Parathyroid adenoma (tissue), 2 donors: ENCODE measurements at regions not wholly inside any gene's neighbourhood (a gene's known extent, or its start where the extent isn't known, plus 50 kb on each side); places are given as distances from the start of the nearest gene placed in this dataset.

Source experiments
- H2AFZ ChIP-seq: fragments of 300-600 bp; sonication (generic); one replicate; pipeline ENCODE4 v1.7.0; 2017; ENCODE audit warnings: antibody characterized with exemption, mild to moderate bottlenecking
- H3K27ac ChIP-seq: fragments of 300-600 bp; sonication (generic); one replicate; pipeline ENCODE4 v1.7.0; 2017
- H3K27me3 ChIP-seq: fragments of 300-600 bp; sonication (generic); one replicate; pipeline ENCODE4 v1.7.0; 2017; ENCODE audit warnings: low read length; ENCODE audit not compliant: control insufficient read depth, insufficient read depth
- H3K36me3 ChIP-seq: fragments of 300-600 bp; sonication (generic); one replicate; pipeline ENCODE4 v1.7.0; 2017; ENCODE audit warnings: low read length; ENCODE audit not compliant: control insufficient read depth, insufficient read depth
- H3K4me1 ChIP-seq: fragments of 300-600 bp; sonication (generic); one replicate; pipeline ENCODE4 v1.7.0; 2017; ENCODE audit warnings: control low read depth
- H3K4me2 ChIP-seq: fragments of 300-600 bp; sonication (generic); one replicate; pipeline ENCODE4 v1.7.0; 2017; ENCODE audit warnings: low read length
- H3K4me3 ChIP-seq: fragments of 300-600 bp; sonication (generic); one replicate; pipeline ENCODE4 v1.7.0; 2017; ENCODE audit warnings: low read depth, low read length
- H3K79me2 ChIP-seq: fragments of 300-600 bp; sonication (generic); one replicate; pipeline ENCODE4 v1.7.0; 2017; ENCODE audit warnings: control low read depth
- H3K9ac ChIP-seq: fragments of 300-600 bp; sonication (generic); one replicate; pipeline ENCODE4 v1.7.0; 2017; ENCODE audit warnings: mild to moderate bottlenecking
- H3K9me3 ChIP-seq: fragments of 300-600 bp; sonication (generic); one replicate; pipeline ENCODE4 v1.7.0; 2017; ENCODE audit warnings: low read length; ENCODE audit not compliant: control insufficient read depth
- TF ChIP-seq, protein P1 (sequence below): fragments of 300-600 bp; sonication (generic); IDR thresholded peaks from one replicate; pipeline ENCODE4 v1.7.0; 2017; ENCODE audit warnings: antibody characterized with exemption, mild to moderate bottlenecking
- donor health status: primary hyperparathyroidism.

DNA sequence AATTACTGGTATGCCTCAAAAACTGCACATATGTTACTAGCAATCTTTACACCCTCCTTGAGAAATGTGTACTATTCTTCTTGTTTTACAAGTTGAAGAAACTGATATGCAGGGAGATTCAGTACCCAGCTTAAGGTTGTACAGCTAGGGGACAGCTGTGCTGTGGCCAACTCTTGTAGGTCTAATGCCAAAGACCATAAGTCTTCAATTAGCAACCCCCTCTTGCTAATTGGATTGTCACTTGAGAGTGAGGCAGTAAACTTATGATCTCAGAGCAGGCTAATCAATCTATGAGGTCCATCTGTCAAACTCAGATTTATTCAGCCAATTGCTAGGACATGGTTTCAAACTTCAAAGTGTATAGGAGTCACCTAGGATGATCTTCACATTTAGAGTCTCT lies 492.0 kb upstream of the USP24 start:
- no peak overlapping the region for H2AFZ ChIP-seq
- TF ChIP-seq, protein P1, sequence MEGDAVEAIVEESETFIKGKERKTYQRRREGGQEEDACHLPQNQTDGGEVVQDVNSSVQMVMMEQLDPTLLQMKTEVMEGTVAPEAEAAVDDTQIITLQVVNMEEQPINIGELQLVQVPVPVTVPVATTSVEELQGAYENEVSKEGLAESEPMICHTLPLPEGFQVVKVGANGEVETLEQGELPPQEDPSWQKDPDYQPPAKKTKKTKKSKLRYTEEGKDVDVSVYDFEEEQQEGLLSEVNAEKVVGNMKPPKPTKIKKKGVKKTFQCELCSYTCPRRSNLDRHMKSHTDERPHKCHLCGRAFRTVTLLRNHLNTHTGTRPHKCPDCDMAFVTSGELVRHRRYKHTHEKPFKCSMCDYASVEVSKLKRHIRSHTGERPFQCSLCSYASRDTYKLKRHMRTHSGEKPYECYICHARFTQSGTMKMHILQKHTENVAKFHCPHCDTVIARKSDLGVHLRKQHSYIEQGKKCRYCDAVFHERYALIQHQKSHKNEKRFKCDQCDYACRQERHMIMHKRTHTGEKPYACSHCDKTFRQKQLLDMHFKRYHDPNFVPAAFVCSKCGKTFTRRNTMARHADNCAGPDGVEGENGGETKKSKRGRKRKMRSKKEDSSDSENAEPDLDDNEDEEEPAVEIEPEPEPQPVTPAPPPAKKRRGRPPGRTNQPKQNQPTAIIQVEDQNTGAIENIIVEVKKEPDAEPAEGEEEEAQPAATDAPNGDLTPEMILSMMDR = no peak
- H3K79me2 ChIP-seq = no peaks in the 10 kb centered on the region
- no peaks in the 10 kb centered on the region for H3K27me3 ChIP-seq
- no peaks in the 10 kb centered on the region for H3K36me3 ChIP-seq
- no peak overlapping the region for H3K4me3 ChIP-seq
- no peaks in the 10 kb centered on the region for H3K4me1 ChIP-seq
- H3K9ac ChIP-seq = no peak overlapping the region
- no peak overlapping the region for H3K27ac ChIP-seq
- no peaks in the 10 kb centered on the region for H3K9me3 ChIP-seq
- no peak overlapping the region for H3K4me2 ChIP-seq

DNA sequence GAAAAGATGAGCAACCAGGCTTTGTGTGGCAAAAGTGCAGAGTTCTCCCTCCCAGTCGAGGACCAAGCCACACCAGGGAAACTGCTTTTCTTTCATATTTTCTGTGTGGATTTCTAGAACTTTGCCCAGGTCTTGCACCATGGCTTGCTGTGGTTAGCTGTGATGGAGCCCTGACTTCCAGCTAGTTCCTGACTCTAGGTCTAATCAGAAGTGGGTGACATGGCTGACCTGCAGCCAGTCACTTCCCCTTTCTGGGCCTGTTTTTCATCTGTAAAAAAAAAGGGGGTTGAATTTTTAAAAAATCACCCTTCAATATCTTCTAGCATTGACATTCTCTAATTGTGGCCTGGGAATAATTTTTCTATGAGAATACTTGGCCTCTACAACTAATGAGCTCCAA lies 491.2 kb upstream of the USP24 start:
- H3K4me3 ChIP-seq = no peak overlapping the region
- no peaks in the 10 kb centered on the region for H3K9me3 ChIP-seq
- no peaks in the 10 kb centered on the region for H3K79me2 ChIP-seq
- TF ChIP-seq, protein P1 = no peak
- no peak overlapping the region for H3K27ac ChIP-seq
- no peak overlapping the region for H2AFZ ChIP-seq
- no peak overlapping the region for H3K4me2 ChIP-seq
- no peaks in the 10 kb centered on the region for H3K4me1 ChIP-seq
- H3K27me3 ChIP-seq = no peaks in the 10 kb centered on the region
- no peaks in the 10 kb centered on the region for H3K36me3 ChIP-seq
- H3K9ac ChIP-seq = no peak overlapping the region

DNA sequence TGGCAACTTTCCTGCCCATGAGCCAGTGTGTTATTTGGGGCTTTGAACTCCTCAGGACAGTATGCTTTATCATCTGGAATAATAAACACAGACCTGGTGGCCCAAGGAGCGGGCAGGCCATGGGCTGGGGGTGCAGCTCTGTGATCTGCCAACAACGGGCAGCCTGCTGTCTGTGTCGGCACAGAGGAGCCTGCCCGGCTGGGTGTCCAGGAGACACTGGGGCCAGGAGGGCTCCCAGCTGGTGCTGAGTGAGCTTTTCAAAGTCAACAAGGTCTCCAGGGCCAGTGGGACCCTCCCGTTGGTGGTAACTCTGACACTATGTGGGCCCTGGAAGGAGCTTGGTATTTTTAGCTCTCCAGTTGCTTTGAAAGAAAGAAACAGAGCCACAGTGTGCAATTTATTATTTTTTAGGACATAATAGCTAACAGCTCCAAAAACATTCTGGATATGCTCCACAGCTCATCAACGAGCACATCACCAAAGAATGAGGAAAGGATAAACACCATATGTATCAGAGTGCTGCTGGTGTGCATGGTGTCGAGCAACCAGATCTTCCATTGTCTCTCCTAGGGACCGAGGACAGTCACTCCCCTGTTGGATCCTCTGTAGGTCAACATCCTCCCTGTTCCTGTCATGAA lies 488.7 kb upstream of the USP24 start:
- TF ChIP-seq, protein P1 = no peak
- Histone ChIP-seq H3K79me2 (no peaks in the 10 kb centered on the region), H3K4me3 (no peak overlapping the region), H3K9ac (no peak overlapping the region), H3K27ac (no peak overlapping the region), H3K4me1 (no peaks in the 10 kb centered on the region), H2AFZ (no peak overlapping the region), H3K36me3 (no peaks in the 10 kb centered on the region), H3K9me3 (no peaks in the 10 kb centered on the region), H3K27me3 (no peaks in the 10 kb centered on the region), H3K4me2 (no peak overlapping the region)

DNA sequence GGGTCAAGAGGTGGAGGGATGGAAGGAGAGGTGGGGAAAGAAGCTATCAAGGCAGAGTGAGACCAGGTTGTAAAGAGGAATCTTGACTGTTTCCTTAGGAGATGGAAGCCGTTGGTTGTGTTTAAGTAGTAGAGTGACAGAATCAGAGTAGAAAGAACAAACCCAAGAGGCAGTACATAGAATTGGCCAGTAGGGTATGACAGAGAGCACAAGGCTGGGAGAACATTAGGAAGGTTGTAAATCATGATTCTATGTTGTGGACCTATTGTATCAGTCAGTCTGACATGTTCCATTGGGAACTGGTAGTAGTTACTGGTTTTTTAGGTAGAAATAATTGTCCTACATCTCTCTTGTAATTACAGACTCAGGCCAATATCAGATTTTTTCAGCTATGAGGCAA lies 486.9 kb upstream of the USP24 start:
- Histone ChIP-seq H3K36me3 (no peaks in the 10 kb centered on the region), H3K9ac (no peak overlapping the region), H2AFZ (no peak overlapping the region), H3K27ac (no peak overlapping the region), H3K4me3 (no peak overlapping the region), H3K4me2 (no peak overlapping the region), H3K4me1 (no peaks in the 10 kb centered on the region), H3K79me2 (no peaks in the 10 kb centered on the region), H3K9me3 (no peaks in the 10 kb centered on the region), H3K27me3 (no peaks in the 10 kb centered on the region)
- TF ChIP-seq, protein P1 = peak; percentile 63
